WTC11 (cell line): ENCODE measurements at regions not wholly inside any gene's neighbourhood (a gene's known extent, or its start where the extent isn't known, plus 50 kb on each side); places are given as distances from the start of the nearest gene placed in this dataset.

Source experiments
- ATAC-seq: fragments of 200-7000 bp; cut with Tn5 transposase; 2 replicates; pipeline ENCODE4 v1.10.0; 2021; ENCODE audit warnings: mild to moderate bottlenecking, moderate library complexity
- CTCF ChIA-PET: fragments of 300-600 bp; sonication (Branson Sonifier 250); formaldehyde crosslinking; loops from one replicate; lab custom pipeline; 2021; ENCODE audit warnings: antibody characterized with exemption; lab: Charles Lee
- POLR2A ChIA-PET: fragments of 350-600 bp; sonication (Branson Sonifier 250); formaldehyde crosslinking; loops from one replicate; lab custom pipeline; 2021; ENCODE audit warnings: antibody characterized with exemption; lab: Charles Lee
- DNase-seq: peaks from one replicate; pipeline ENCODE4 v3.0.0; 2021; ENCODE audit warnings: low spot score
- H3K27ac Mint-ChIP-seq: 2 replicates; pipeline ENCODE4 v1.8.0; 2021; ENCODE audit warnings: mixed read lengths
- H3K27me3 Mint-ChIP-seq: 2 replicates; pipeline ENCODE4 v1.8.0; 2021; ENCODE audit warnings: low read depth, mild to moderate bottlenecking, moderate library complexity, mixed read lengths
- H3K36me3 Mint-ChIP-seq: 2 replicates; pipeline ENCODE4 v1.8.0; 2021; ENCODE audit warnings: mixed read lengths
- H3K4me1 Mint-ChIP-seq: 2 replicates; pipeline ENCODE4 v1.8.0; 2022; ENCODE audit warnings: mixed read lengths
- H3K4me3 Mint-ChIP-seq: 2 replicates; pipeline ENCODE4 v1.8.0; 2021; ENCODE audit warnings: mild to moderate bottlenecking, moderate library complexity, mixed read lengths
- H3K9me3 Mint-ChIP-seq: 2 replicates; pipeline ENCODE4 v1.8.0; 2021; ENCODE audit warnings: mixed read lengths
- ATF1 ChIP-seq: sonication (generic); formaldehyde crosslinking; IDR thresholded peaks from 2 replicates; pipeline ENCODE4 v1.8.1; 2023; ENCODE audit warnings: mild to moderate bottlenecking, moderate library complexity, missing genetic modification reagents
- ATF2 ChIP-seq: sonication (generic); formaldehyde crosslinking; IDR thresholded peaks from 2 replicates; pipeline ENCODE4 v1.8.1; 2022; ENCODE audit warnings: low read depth, missing genetic modification reagents, borderline replicate concordance
- ATF6 ChIP-seq: sonication (generic); formaldehyde crosslinking; IDR thresholded peaks from 2 replicates; pipeline ENCODE4 v1.8.1; 2023; ENCODE audit warnings: mild to moderate bottlenecking, missing genetic modification reagents
- CREB1 ChIP-seq: sonication (generic); formaldehyde crosslinking; IDR thresholded peaks from 2 replicates; pipeline ENCODE4 v1.8.0; 2023; ENCODE audit warnings: mild to moderate bottlenecking, missing genetic modification reagents
- EMX1 ChIP-seq: fragments of 250-450 bp; sonication (Bioruptor Pico); IDR thresholded peaks from 2 replicates; pipeline ENCODE4 v1.8.0; 2021; ENCODE audit warnings: mild to moderate bottlenecking
- ETV6 ChIP-seq: sonication (generic); formaldehyde crosslinking; IDR thresholded peaks from 2 replicates; pipeline ENCODE4 v1.8.1; 2022; ENCODE audit warnings: mild to moderate bottlenecking, missing genetic modification reagents
- FOXP4 ChIP-seq: sonication (generic); formaldehyde crosslinking; IDR thresholded peaks from 2 replicates; pipeline ENCODE4 v1.8.0; 2022; ENCODE audit warnings: mild to moderate bottlenecking, missing genetic modification reagents
- IRF1 ChIP-seq: sonication (generic); formaldehyde crosslinking; IDR thresholded peaks from 2 replicates; pipeline ENCODE4 v1.8.0; 2023; ENCODE audit warnings: missing genetic modification reagents
- IRF2 ChIP-seq: sonication (generic); formaldehyde crosslinking; IDR thresholded peaks from 2 replicates; pipeline ENCODE4 v1.8.0; 2022; ENCODE audit warnings: low read depth, missing genetic modification reagents, borderline replicate concordance
- NFYB ChIP-seq: sonication (generic); formaldehyde crosslinking; conservative IDR thresholded peaks from 2 replicates; pipeline ENCODE4 v1.8.0; 2022; ENCODE audit warnings: low read depth, missing genetic modification reagents
- PRRX2 ChIP-seq: fragments of 250-450 bp; sonication (Bioruptor Pico); IDR thresholded peaks from 2 replicates; pipeline ENCODE4 v1.8.0; 2021; ENCODE audit warnings: mild to moderate bottlenecking
- RELA ChIP-seq: sonication (generic); formaldehyde crosslinking; IDR thresholded peaks from 2 replicates; pipeline ENCODE4 v1.8.1; 2022; ENCODE audit warnings: missing genetic modification reagents, mild to moderate bottlenecking, borderline replicate concordance
- TP53 ChIP-seq: sonication (generic); formaldehyde crosslinking; IDR thresholded peaks from 2 replicates; pipeline ENCODE4 v1.8.1; 2023; ENCODE audit warnings: mild to moderate bottlenecking, missing genetic modification reagents
- USF1 ChIP-seq: sonication (generic); formaldehyde crosslinking; IDR thresholded peaks from 2 replicates; pipeline ENCODE4 v1.8.0; 2022; ENCODE audit warnings: mild to moderate bottlenecking, missing genetic modification reagents
- ZNF263 ChIP-seq: sonication (generic); formaldehyde crosslinking; IDR thresholded peaks from 2 replicates; pipeline ENCODE4 v1.8.1; 2022; ENCODE audit warnings: low read depth, mild to moderate bottlenecking, moderate library complexity, missing genetic modification reagents
- ZNF416 ChIP-seq: fragments of 250-450 bp; sonication (Bioruptor Pico); IDR thresholded peaks from 2 replicates; pipeline ENCODE4 v1.9.0; 2021; ENCODE audit warnings: mild to moderate bottlenecking, inconsistent platforms
- TF ChIP-seq, protein P1 (sequence below): fragments of 250-450 bp; sonication (Bioruptor Pico); IDR thresholded peaks from 2 replicates; pipeline ENCODE4 v1.9.0; 2021; ENCODE audit warnings: mild to moderate bottlenecking

- DNase-seq (no peak), ATAC-seq (peak; percentile 86)
- ChIA-PET POLR2A (no interaction called here), CTCF (no interaction called here)
- peak overlapping the region; percentile 81; the same call in 1 of the 2 replicates for H3K27ac Mint-ChIP-seq
- H3K36me3 Mint-ChIP-seq = no peaks in the 10 kb centered on the region
- TF ChIP-seq ATF1 (CRISPR knock-in tag) (no peak), ATF2 (CRISPR knock-in tag) (no peak), USF1 (no peak), EMX1 (CRISPR knock-in tag) (no peak), IRF1 (no peak), ZNF263 (CRISPR knock-in tag) (no peak), CREB1 (CRISPR knock-in tag) (no peak), NFYB (CRISPR knock-in tag) (no peak), RELA (CRISPR knock-in tag) (no peak), PRRX2 (CRISPR knock-in tag) (no peak), ATF6 (CRISPR knock-in tag) (no peak), TP53 (CRISPR knock-in tag) (no peak), IRF2 (no peak)
- TF ChIP-seq, protein P1, sequence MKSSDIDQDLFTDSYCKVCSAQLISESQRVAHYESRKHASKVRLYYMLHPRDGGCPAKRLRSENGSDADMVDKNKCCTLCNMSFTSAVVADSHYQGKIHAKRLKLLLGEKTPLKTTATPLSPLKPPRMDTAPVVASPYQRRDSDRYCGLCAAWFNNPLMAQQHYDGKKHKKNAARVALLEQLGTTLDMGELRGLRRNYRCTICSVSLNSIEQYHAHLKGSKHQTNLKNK (CRISPR knock-in tag) = no peak
- H3K9me3 Mint-ChIP-seq = 0 out of 2 replicates have a peak, but pooled peaks cover 4% of the 10 kb centered on the region
- H3K4me1 Mint-ChIP-seq = peaks cover 20% of the 10 kb centered on the region
- no peak overlapping the region for H3K4me3 Mint-ChIP-seq
- no peaks in the 10 kb centered on the region for H3K27me3 Mint-ChIP-seq
These were observed 533.3 kb upstream of the GHITM start for GRCh38 chr10:83605783-83606630.

- no peak for ATAC-seq
- POLR2A ChIA-PET = no interaction called here
- H3K4me1 Mint-ChIP-seq = peaks cover 20% of the 10 kb centered on the region
These were observed 531.2 kb upstream of the GHITM start for GRCh38 chr10:83607959-83608745.

More at GRCh38 chr10:83607959-83608745, 531.2 kb upstream of the GHITM start:
- DNase-seq = no peak
- H3K9me3 Mint-ChIP-seq = 0 out of 2 replicates have a peak, but pooled peaks cover under 1% of the 10 kb centered on the region
- no peak overlapping the region for H3K4me3 Mint-ChIP-seq
- no peaks in the 10 kb centered on the region for H3K27me3 Mint-ChIP-seq
- TF ChIP-seq ETV6 (CRISPR knock-in tag) = no peak
- no peak for TF ChIP-seq ZNF416
- TF ChIP-seq FOXP4 (CRISPR knock-in tag) = no peak
- TF ChIP-seq, all 79 proteins: peak for 0
- CTCF ChIA-PET = no interaction called here
- Mint-ChIP-seq H3K36me3 (no peaks in the 10 kb centered on the region), H3K27ac (no peak overlapping the region)
